ENCODE measurements at regions not wholly inside any gene's neighbourhood (a gene's known extent, or its start where the extent isn't known, plus 50 kb on each side); places are given as distances from the start of the nearest gene placed in this dataset.
A peak's percentile ranks its signal among the peaks of the same experiment; 100 is the strongest.

DNA sequence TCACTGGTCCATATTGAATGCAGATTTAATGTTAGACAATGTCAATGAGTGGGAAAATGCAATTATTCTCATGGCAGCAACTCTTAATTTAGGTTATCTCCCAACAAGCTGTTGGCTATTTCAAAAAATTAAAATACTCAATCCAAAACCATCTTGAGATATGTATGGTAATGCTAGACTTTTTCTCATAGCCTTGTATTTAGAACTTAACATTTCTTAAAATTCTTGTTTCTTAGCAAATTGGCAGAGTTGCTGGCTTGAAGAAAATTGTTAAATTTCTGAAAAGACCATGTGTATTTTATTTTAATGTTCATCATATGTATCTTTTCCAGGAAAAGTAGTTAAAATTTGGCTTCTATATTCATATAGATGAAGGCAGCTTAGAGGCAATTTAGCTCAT, 1355.1 kb downstream of the PCDH9 start:
- no peak for DNase-seq

GRCh38 chr13:65872448-65872847, 1357.7 kb downstream of the PCDH9 start:
- DNase-seq: no peak

- DNase-seq: peak; percentile 14
These were observed 1361.3 kb downstream of the PCDH9 start for GRCh38 chr13:65868884-65869283.

GRCh38 chr13:65868099-65868498, 1362.0 kb downstream of the PCDH9 start:
- DNase-seq: peak; percentile 5

DNA sequence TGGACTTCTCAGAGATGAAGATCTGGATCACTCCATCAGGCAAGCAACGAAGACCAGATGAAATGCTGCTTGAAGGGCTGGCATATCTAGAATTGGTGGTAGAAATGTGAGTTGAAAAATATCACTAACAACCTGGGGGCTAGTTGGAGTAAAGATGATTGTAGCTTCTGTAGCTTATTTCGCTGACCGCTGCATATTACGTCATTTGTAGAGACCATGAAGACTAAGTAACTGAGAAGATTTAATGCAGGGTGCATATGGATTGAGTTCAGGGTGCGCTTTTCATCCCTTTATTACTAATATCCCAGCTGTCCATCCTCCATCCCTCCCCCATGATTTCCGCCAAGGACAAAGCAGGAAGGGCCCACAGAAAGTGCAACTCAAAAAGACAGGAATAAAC, 1364.0 kb downstream of the PCDH9 start:
- no peak for DNase-seq

DNA sequence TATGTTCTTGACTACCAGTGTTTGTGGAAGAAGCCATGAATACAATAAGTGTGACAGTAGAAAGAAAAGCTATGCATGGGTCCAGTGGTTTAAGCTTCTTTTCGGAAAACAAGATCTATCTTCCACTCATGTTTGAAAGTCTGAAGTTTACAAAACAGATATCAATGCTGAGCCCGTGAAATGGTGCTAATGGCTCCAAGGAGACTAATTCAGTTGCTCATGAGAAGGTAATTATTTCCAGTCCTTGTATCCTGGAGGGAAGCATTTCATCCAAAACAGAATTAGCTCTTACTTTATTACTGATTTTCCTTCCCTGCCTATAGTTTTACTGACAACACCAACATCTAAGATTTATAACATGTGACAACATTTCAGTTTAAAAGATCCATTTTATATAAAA, 1364.9 kb downstream of the PCDH9 start:
- no peak for DNase-seq

DNA sequence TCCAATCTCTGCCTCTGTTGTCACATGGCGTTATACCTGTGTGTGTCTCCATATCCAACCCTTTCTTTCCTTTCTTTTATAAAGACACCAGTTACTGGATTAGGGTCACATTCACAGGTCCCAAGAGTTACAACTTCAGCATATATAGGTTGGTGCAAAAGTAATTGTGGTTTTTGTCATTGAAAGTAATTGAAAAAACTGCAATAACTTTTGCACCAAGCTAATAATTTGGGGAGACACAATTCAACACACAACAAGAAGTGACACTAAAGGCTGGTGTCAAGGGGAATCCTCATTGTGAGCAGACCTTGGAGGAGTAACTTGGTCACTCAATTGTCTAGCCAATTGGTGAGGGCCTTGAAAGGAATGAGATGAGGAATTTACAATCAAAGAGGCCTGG, 1366.1 kb downstream of the PCDH9 start:
- DNase-seq: no peak

DNA sequence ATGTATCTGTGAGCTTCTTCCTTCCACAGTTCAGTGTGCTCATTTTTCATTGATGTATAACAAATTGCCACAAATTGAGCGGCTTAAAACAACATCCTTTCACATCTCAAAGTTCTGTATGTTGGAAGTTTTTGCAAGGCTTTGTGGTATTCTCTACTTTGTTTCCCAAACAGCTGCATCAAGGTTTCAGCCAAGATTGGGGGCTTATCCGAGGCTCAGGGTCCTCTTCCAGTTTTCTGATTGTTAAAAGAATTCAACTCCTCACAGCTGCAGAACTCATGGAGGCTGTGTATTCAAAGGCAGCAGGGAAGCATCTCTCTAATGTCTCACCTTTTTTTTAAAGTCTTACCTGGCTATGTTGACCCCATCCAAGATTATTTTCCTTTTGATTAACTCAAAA, 1369.8 kb downstream of the PCDH9 start:
- peak; percentile 21 for DNase-seq

GRCh38 chr13:65857942-65858565, 1372.1 kb downstream of the PCDH9 start:
- DNase-seq: no peak

DNA sequence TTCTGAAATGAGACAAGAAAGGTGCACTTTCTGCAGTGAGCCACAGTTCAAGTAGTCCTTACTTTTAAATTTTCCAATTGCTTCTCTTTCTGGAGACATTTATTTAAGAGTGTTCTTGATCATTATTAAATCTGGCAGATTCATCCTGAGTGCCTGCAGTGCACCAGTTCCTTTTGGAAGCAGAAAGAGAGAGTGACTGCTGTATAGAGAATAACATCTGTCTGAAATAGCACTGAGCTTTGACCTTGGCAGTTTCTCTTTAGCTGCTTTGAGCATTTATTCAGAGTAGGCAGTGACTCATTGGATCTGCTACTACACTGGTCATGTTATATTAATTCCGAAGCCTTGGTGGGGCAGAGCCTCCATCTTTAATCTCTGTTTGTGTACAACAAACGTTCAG, 1373.7 kb downstream of the PCDH9 start:
- DNase-seq: peak; percentile 6

GRCh38 chr13:65855242-65855805, 1374.8 kb downstream of the PCDH9 start:
- no peak for DNase-seq

GRCh38 chr13:65854431-65854830, 1375.7 kb downstream of the PCDH9 start:
- no peak for DNase-seq

DNA sequence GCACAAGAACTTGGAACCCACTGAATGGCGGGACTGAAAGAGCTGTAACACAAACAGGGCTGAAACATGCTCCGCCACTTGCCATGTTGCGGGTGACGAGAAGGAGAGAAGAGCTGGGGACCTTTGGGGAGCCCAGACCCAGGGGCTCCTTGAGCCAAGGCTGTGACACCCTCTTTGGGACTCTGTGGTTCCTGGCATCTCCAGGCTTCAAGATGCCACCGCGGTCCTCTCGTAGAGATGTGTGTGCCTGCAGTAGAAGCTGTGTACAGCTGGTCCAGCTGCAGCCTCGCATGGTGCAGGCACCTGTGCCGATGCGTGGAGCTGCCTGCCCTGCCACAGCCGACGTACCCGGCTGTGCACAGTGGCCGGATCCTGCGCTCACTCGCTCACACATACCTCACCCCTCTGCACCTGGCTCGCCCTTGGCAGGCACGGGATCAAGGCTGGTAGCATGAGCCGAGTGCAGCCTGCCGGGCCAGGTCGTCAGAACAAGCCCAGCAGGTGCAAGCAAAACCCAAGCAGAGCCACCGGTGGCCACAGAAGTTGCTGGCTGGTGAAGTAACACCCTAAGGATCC, 1385.8 kb downstream of the PCDH9 start:
- DNase-seq: no peak

- no peak for DNase-seq
These were observed 1386.8 kb downstream of the PCDH9 start for GRCh38 chr13:65843314-65843731.

DNA sequence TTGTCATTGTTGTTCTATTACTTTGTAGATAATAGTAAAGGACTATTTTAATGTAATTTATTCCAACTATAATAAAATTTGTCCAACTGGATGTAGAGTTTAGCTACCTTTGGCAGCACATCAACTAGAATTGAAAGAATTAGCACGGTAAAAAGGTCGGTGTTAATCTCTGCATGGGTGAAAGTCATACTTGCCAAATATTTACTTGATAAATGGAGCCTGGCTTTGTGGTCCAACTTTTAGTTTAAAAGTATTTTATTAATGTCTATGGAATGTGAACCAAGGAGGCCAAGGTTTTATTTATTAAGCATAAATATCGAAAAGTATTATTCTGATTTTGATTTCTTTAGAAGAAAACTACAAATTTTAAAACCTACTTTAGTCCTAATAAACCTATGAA, 1389.0 kb downstream of the PCDH9 start:
- DNase-seq: no peak

DNA sequence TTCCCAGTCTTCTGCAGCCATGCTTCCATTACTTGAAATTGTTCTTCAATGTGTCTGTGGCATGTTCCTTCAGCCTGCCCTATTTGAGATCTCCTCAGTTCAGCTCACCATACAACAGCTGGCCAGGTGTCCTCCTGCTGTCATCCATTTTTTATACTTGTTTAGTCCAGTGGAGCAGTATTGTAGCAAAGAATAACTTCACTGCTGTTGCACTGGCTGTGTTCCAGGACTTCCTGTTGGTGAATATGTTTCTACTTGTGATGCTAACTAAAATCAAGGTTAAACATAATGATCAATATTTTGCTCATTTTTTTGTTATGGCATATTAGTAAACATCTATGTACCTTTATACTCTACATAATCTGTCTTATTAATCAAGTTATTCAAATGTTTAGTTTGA, 1394.1 kb downstream of the PCDH9 start:
- peak; percentile 7 for DNase-seq

GRCh38 chr13:65834897-65835296, 1395.2 kb downstream of the PCDH9 start:
- DNase-seq: no peak

DNA sequence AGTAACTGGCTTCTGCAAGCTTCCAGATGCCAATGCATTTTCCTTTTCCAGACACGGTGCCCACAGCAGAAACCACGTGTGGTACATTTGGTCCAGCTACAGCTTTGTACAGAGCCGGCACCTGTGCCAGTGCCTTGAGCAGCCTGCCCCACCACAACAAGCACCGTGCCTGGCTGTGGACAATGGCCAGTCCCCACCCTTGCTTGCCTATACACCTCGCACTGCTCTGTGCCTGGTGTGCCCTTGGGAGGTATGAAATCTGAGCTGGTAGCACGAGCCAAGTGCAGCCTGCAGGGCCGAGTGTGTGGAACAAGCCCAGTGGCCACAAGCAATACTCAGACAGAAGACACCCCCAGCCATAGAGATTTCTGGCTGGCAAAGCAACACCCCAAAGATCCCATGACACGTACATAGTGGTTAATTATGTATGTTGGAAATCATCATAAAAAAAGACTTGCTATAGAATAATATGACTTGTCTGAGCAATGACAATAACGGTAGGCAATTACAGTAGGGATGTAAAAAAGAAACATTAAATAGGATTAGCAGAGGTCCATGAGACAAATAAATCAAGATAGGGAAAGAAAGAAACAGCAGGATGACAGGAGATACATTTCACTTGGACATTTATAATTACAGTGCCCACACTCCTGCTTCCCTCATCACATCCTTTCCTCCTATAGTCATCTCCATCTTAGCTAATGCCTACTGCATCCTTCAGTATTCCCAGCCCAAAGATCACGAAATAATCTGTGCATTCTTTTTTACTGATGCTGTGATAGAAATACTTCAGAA, 1399.5 kb downstream of the PCDH9 start:
- DNase-seq: no peak

GRCh38 chr13:65829241-65830008, 1400.7 kb downstream of the PCDH9 start:
- DNase-seq: no peak

DNA sequence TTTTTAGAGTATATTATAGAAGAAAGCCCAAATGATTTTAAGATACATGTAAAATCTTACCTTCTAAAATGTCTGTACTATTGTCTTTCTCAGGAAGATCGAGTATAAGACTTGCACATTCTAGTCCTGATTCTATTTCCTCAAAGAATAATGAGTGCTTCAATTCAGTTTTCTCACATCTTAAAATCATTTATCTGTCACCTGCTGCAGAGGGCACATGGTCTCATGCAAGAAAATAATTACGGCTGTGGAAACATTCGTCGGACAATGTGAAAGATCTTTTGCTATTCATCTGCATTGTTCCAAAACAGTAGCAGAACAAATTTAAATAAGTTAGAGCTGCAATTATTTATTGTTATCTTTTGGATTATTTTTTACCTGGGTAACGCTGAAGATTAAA, 1403.5 kb downstream of the PCDH9 start:
- DNase-seq: no peak

GRCh38 chr13:65825039-65825438, 1405.1 kb downstream of the PCDH9 start:
- no peak for DNase-seq

DNA sequence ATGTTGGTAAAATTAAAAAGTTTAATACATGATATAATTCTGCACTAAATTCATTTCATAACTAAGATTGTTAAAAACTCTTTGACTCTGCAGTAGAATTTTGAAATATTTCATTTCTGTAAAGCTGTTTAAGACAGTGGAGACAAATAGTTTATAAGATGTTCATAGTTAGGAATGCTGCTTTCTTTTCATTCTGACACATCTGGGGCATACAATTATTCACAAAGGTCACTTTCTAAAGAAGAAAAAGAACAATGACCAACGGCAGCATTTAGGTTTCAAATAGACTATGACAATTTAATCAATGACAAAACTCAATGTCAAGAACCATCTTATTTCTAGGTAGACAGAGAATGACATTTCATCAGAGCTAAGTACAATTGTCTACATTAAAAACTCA, 1422.1 kb downstream of the PCDH9 start:
- DNase-seq: no peak

Measured in tongue (tissue), 1 donor.